ENCODE measurements at regions not wholly inside any gene's neighbourhood (a gene's known extent, or its start where the extent isn't known, plus 50 kb on each side); places are given as distances from the start of the nearest gene placed in this dataset.

DNA sequence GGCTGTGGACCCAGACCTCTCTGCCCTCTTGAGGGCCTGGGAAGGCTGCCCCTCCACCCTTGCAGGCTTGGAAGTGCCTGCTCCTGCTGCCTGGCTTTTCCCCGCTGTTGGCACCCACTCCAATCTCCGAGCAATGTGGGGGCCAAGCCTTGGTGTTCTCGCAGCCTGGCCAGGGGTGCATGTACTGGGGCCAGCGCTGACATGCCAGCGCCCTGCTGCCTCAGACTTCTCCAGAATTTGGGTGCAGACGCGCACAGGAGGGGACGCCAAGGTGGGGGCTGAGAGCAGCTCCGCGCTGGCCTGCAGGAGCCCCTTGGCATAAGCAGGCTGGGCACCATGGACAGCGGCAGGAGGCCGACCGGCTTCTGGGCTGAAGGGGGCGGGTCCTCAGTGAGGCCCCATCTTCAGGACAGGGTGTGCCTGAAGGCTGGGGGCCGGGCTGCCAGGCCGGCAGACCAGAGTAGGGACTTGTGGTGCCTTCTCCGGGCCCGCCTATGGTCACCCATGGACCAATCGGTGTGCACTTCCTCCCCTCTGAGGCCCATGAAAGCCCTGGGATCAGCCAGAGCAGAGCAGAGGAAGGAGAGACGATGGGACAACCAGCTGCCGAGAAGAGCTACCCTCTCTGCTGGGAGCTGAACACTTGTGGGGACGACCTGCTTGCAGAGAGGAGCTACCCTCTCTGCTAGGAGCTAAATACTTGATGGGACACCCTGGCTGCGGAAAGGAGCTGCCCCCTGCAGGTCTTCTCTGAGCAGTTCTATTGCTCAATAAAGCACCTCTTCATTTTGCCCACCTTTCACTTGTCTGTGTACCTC lies 118.3 kb downstream of the DNAAF6 start:
- FAIRE-seq, result peak; percentile 63
- H3K23ac ChIP-seq (ENCODE audit: insufficient read length), result no peak overlapping the region
- peak; percentile 42; the same call in 1 of the 2 replicates for TF ChIP-seq TAF1 (IDR thresholded peaks at IDR 0.05; ENCODE audit: low read depth, low read length)
- TF ChIP-seq EGR1 (IDR thresholded peaks at IDR 0.05; ENCODE audit: borderline replicate concordance, low read depth, low read length), result no peak
- TF ChIP-seq, protein P1, sequence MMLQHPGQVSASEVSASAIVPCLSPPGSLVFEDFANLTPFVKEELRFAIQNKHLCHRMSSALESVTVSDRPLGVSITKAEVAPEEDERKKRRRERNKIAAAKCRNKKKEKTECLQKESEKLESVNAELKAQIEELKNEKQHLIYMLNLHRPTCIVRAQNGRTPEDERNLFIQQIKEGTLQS (IDR thresholded peaks at IDR 0.05; ENCODE audit: insufficient read depth, low read depth, low read length), result no peak
- TF ChIP-seq, protein P2, sequence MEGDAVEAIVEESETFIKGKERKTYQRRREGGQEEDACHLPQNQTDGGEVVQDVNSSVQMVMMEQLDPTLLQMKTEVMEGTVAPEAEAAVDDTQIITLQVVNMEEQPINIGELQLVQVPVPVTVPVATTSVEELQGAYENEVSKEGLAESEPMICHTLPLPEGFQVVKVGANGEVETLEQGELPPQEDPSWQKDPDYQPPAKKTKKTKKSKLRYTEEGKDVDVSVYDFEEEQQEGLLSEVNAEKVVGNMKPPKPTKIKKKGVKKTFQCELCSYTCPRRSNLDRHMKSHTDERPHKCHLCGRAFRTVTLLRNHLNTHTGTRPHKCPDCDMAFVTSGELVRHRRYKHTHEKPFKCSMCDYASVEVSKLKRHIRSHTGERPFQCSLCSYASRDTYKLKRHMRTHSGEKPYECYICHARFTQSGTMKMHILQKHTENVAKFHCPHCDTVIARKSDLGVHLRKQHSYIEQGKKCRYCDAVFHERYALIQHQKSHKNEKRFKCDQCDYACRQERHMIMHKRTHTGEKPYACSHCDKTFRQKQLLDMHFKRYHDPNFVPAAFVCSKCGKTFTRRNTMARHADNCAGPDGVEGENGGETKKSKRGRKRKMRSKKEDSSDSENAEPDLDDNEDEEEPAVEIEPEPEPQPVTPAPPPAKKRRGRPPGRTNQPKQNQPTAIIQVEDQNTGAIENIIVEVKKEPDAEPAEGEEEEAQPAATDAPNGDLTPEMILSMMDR (IDR thresholded peaks at IDR 0.05; ENCODE audit: control extremely low read depth in 1 of 3, insufficient read depth in 1 of 3, low read depth in 1 of 3, low read length in 3 of 3), result peak; percentile 4 to 37 (median 24); a peak in 2 of 4 replicates
- peak; percentile 63; the same call in 1 of the 2 replicates for TF ChIP-seq CEBPB (IDR thresholded peaks at IDR 0.05; ENCODE audit: low read depth, low read length)
- no peak for TF ChIP-seq RFX5 (IDR thresholded peaks at IDR 0.05; ENCODE audit: borderline replicate concordance, low read depth, low read length)
- TF ChIP-seq PHF8 (conservative IDR thresholded peaks at IDR 0.05; ENCODE audit: low read depth, low read length), result no peak
- no peak for TF ChIP-seq CBX5 (IDR thresholded peaks at IDR 0.05; ENCODE audit: low read depth, low read length)
- no peak for TF ChIP-seq BCL11A (IDR thresholded peaks at IDR 0.05; ENCODE audit: low read depth in 2 of 2, low read length in 2 of 2)

More for the DNA sequence above, 118.3 kb downstream of the DNAAF6 start:
- H4K91ac ChIP-seq (replicated peaks; ENCODE audit: insufficient read length, low read length), result no peak overlapping the region
- peak; percentile 68 to 84 for DNase-seq (ENCODE audit: low read depth in 1 of 2, low spot score in 2 of 2)
- no peak overlapping the region for H3K56ac ChIP-seq (replicated peaks; ENCODE audit: insufficient read length, low read depth, low read length)
- no peaks in the 10 kb centered on the region for H3K9me3 ChIP-seq (ENCODE audit: insufficient read depth in 2 of 2, low read depth in 1 of 2, low read length in 1 of 2)
- no peak overlapping the region for H3K14ac ChIP-seq (ENCODE audit: insufficient read length)
- H4K20me1 ChIP-seq (replicated peaks in 1 of 2; ENCODE audit: control insufficient read depth in 1 of 2, insufficient read depth in 2 of 2, low read length in 2 of 2), result no peaks in the 10 kb centered on the region
- no peak overlapping the region for H2BK5ac ChIP-seq (ENCODE audit: low read depth, low read length)
- H3K23me2 ChIP-seq (ENCODE audit: low read depth, low read length), result no peaks in the 10 kb centered on the region; the same call in 1 of the 2 replicates
- H2BK120ac ChIP-seq (replicated peaks; ENCODE audit: low read depth, low read length), result no peak overlapping the region
- H4K5ac ChIP-seq (ENCODE audit: insufficient read length, low read depth, low read length), result no peak overlapping the region
- ChIA-PET CTCF (ENCODE audit: partially characterized antibody) (interaction anchor here (0.6 to 2.8 kb wide), 19 partner anchors 9 to 295 kb away, joined by 3 to 13 read pairs (median 3); partner anchors contain the start of gene RBM41), POLR2A (ENCODE audit: partially characterized antibody) (interaction anchor here (0.6 kb wide), 1 partner anchor 162 kb away, joined by 3 read pairs; no protein-coding TSS in a partner anchor)
- H3K9ac ChIP-seq (replicated peaks in 1 of 4; ENCODE audit: extremely low read depth in 1 of 4, low read depth in 3 of 4, low read length in 3 of 4), result no peak overlapping the region
- H2BK12ac ChIP-seq (ENCODE audit: low read depth, low read length), result no peak overlapping the region
- H3K4me1 ChIP-seq (replicated peaks in 1 of 4; ENCODE audit: control insufficient read depth in 3 of 4, insufficient read depth in 4 of 4, low read length in 3 of 4), result peaks cover 0 to 8% (median 3%) of the 10 kb centered on the region in 4 experiments; a peak in 4 of 7 replicates
- no peak overlapping the region for H2BK20ac ChIP-seq (ENCODE audit: low read length)
- H3K79me1 ChIP-seq (ENCODE audit: low read depth, low read length), result no peaks in the 10 kb centered on the region
- H4K8ac ChIP-seq (ENCODE audit: extremely low read depth, insufficient read depth, low read length), result no peak overlapping the region
- H2BK15ac ChIP-seq (ENCODE audit: low read length), result no peak overlapping the region
- no peak overlapping the region for H3K4ac ChIP-seq (replicated peaks; ENCODE audit: insufficient read length, low read depth, low read length)
- H3K79me2 ChIP-seq (ENCODE audit: control insufficient read depth in 1 of 2, insufficient read depth in 2 of 2, low read length in 2 of 2), result no peaks in the 10 kb centered on the region
- H3K36me3 ChIP-seq (ENCODE audit: control insufficient read depth in 2 of 4, insufficient read depth in 4 of 4, low read length in 3 of 4), result no peaks in the 10 kb centered on the region
- WGBS, 2 experiments (ENCODE audit: extremely low coverage in 1 of 2, insufficient coverage in 1 of 2, insufficient read length in 1 of 2, insufficient replicate concordance in 2 of 2, low coverage in 1 of 2, low lambda C conversion rate in 2 of 2, missing lambda C conversion rate in 1 of 2), result 19% methylated on average over 16 of the region's 23 CpGs; no CpG with 5 or more reads in 1 of the 2 experiments
- no peak overlapping the region for H3K27ac ChIP-seq (ENCODE audit: low read depth, low read length)
- H3K4me2 ChIP-seq (ENCODE audit: insufficient read depth in 1 of 2, low read depth in 2 of 2, low read length in 2 of 2), result peak overlapping the region; percentile 58 to 66
- peak overlapping the region in 1 of 4 experiments; percentile 50; a peak in 4 of 8 replicates for H3K4me3 ChIP-seq (ENCODE audit: extremely low read depth in 1 of 4, insufficient read depth in 2 of 4, low read depth in 3 of 4, low read length in 4 of 4)
- H3K18ac ChIP-seq (ENCODE audit: extremely low read depth, low read length), result no peak overlapping the region
- H2AFZ ChIP-seq (ENCODE audit: low read length), result no peak overlapping the region
- no peaks in the 10 kb centered on the region for H3K27me3 ChIP-seq (replicated peaks in 1 of 4; ENCODE audit: control insufficient read depth in 3 of 4, extremely low read depth in 1 of 4, insufficient read depth in 3 of 4, low read length in 3 of 4)
- no peak overlapping the region for H2AK5ac ChIP-seq (ENCODE audit: low read depth, low read length)

Measured in H1 (cell line).